H9 (cell line): ENCODE measurements at regions not wholly inside any gene's neighbourhood (a gene's known extent, or its start where the extent isn't known, plus 50 kb on each side); places are given as distances from the start of the nearest gene placed in this dataset.

Experiments used
- DNase-seq: peaks from one replicate; pipeline ENCODE4 v3.0.0-alpha.2; 2017
- H2AFZ ChIP-seq: one replicate; pipeline ENCODE4 v1.6.1; 2013; ENCODE audit warnings: mild to moderate bottlenecking, low read length, control low read depth, moderate library complexity
- H2AK5ac ChIP-seq: 2 replicates; pipeline ENCODE4 v1.6.1; 2013; ENCODE audit warnings: low read length, control low read depth, mixed read lengths; ENCODE audit not compliant: insufficient read length
- H2BK120ac ChIP-seq: one replicate; pipeline ENCODE4 v1.6.1; 2013; ENCODE audit warnings: low read depth, mild to moderate bottlenecking, low read length, control low read depth, inconsistent platforms; ENCODE audit not compliant: poor library complexity, severe bottlenecking
- H2BK12ac ChIP-seq: 2 replicates; pipeline ENCODE4 v1.6.1; 2013; ENCODE audit warnings: low read length, control low read depth, mixed read lengths, low read depth; ENCODE audit not compliant: insufficient read length
- H2BK15ac ChIP-seq: 2 replicates; pipeline ENCODE4 v1.6.1; 2013; ENCODE audit warnings: low read depth, low read length, control low read depth
- H2BK20ac ChIP-seq: one replicate; pipeline ENCODE4 v1.6.1; 2013; ENCODE audit warnings: low read depth, mild to moderate bottlenecking, low read length, control low read depth, inconsistent platforms; ENCODE audit not compliant: poor library complexity, severe bottlenecking
- H2BK5ac ChIP-seq: 2 replicates; pipeline ENCODE4 v1.6.1; 2013; ENCODE audit warnings: low read length, control low read depth, mixed read lengths; ENCODE audit not compliant: insufficient read length
- H3K14ac ChIP-seq: 2 replicates; pipeline ENCODE4 v1.6.1; 2013; ENCODE audit warnings: low read length, control low read depth; ENCODE audit not compliant: insufficient read depth
- H3K18ac ChIP-seq: 2 replicates; pipeline ENCODE4 v1.6.1; 2013; ENCODE audit warnings: low read depth, mild to moderate bottlenecking, mixed read lengths, low read length, control low read depth; ENCODE audit not compliant: insufficient read length
- H3K23ac ChIP-seq: 2 replicates; pipeline ENCODE4 v1.6.1; 2013; ENCODE audit warnings: low read length, control low read depth, mixed read lengths, low read depth; ENCODE audit not compliant: insufficient read length
- H3K23me2 ChIP-seq: 2 replicates; pipeline ENCODE4 v1.6.1; 2013; ENCODE audit warnings: low read depth, mild to moderate bottlenecking, mixed read lengths, low read length, control low read depth; ENCODE audit not compliant: insufficient read length, poor library complexity, severe bottlenecking
- H3K27ac ChIP-seq: 2 replicates; pipeline ENCODE4 v1.5.1; 2013; ENCODE audit warnings: low read length, control low read depth, mixed read lengths, low read depth; ENCODE audit not compliant: insufficient read length
- H3K27me3 ChIP-seq: 2 replicates; pipeline ENCODE4 v1.6.1; 2013; ENCODE audit warnings: low read length, control low read depth, inconsistent platforms; ENCODE audit not compliant: insufficient read depth
- H3K4ac ChIP-seq: 2 replicates; pipeline ENCODE4 v1.6.1; 2013; ENCODE audit warnings: low read depth, mild to moderate bottlenecking, control low read depth, inconsistent platforms, low read length, moderate library complexity
- H3K4me1 ChIP-seq: 2 replicates; pipeline ENCODE4 v1.6.1; 2013; ENCODE audit warnings: low read length, control low read depth, inconsistent platforms; ENCODE audit not compliant: insufficient read depth
- H3K4me2 ChIP-seq: 2 replicates; pipeline ENCODE4 v1.6.1; 2013; ENCODE audit warnings: low read length, control low read depth, mixed read lengths; ENCODE audit not compliant: insufficient read length, insufficient read depth
- H3K56ac ChIP-seq: 2 replicates; pipeline ENCODE4 v1.6.1; 2013; ENCODE audit warnings: low read depth, mild to moderate bottlenecking, mixed read lengths, low read length, control low read depth; ENCODE audit not compliant: insufficient read length
- H3K79me1 ChIP-seq: 2 replicates; pipeline ENCODE4 v1.6.1; 2013; ENCODE audit warnings: low read depth, mild to moderate bottlenecking, moderate library complexity, low read length, control low read depth, inconsistent platforms; ENCODE audit not compliant: insufficient read depth, poor library complexity, severe bottlenecking
- H3K79me2 ChIP-seq: 2 replicates; pipeline ENCODE4 v1.6.1; 2013; ENCODE audit warnings: low read length, control low read depth, inconsistent platforms; ENCODE audit not compliant: insufficient read depth
- H3K9ac ChIP-seq: 2 replicates; pipeline ENCODE4 v1.6.1; 2013; ENCODE audit warnings: low read length, control low read depth, mixed read lengths; ENCODE audit not compliant: insufficient read length; ENCODE audit errors: extremely low read depth
- H3K9me3 ChIP-seq: one replicate; pipeline ENCODE4 v1.6.1; 2013; ENCODE audit warnings: low read depth, low read length, inconsistent platforms; ENCODE audit not compliant: control insufficient read depth
- H3T11ph ChIP-seq: one replicate; pipeline ENCODE4 v1.6.1; 2013; ENCODE audit warnings: mild to moderate bottlenecking, low read length, control low read depth, inconsistent platforms
- H4K20me1 ChIP-seq: one replicate; pipeline ENCODE4 v1.6.1; 2013; ENCODE audit not compliant: control insufficient read depth, insufficient read length, insufficient read depth
- H4K5ac ChIP-seq: 2 replicates; pipeline ENCODE4 v1.6.1; 2013; ENCODE audit warnings: low read depth, mild to moderate bottlenecking, mixed read lengths, low read length, control low read depth; ENCODE audit not compliant: insufficient read length
- H4K8ac ChIP-seq: replicated peaks from 2 replicates; pipeline ENCODE4 v1.6.1; 2013; ENCODE audit warnings: low read length, control low read depth, mixed read lengths, low read depth; ENCODE audit not compliant: insufficient read length
- H4K91ac ChIP-seq: 2 replicates; pipeline ENCODE4 v1.6.1; 2013; ENCODE audit warnings: low read depth, mild to moderate bottlenecking, moderate library complexity, mixed read lengths, low read length, control low read depth; ENCODE audit not compliant: insufficient read length
- H3K27ac Mint-ChIP-seq, 3 experiments: 2 replicates in 2 of 3; 3 replicates in 1 of 3; pipeline ENCODE4 v1.8.0; 2020 to 2021; ENCODE audit warnings: mixed read lengths in 3 of 3, mild to moderate bottlenecking in 1 of 3, moderate library complexity in 1 of 3
- H3K27me3 Mint-ChIP-seq: 2 replicates; pipeline ENCODE4 v1.8.0; 2021; ENCODE audit warnings: low read depth, mild to moderate bottlenecking, moderate library complexity, mixed read lengths
- H3K36me3 Mint-ChIP-seq, 3 experiments: 2 replicates in 2 of 3; 3 replicates in 1 of 3; pipeline ENCODE4 v1.8.0; 2020 to 2021; ENCODE audit warnings: low read depth in 3 of 3, mixed read lengths in 3 of 3; ENCODE audit not compliant: insufficient read depth in 1 of 3
- H3K4me1 Mint-ChIP-seq, 2 experiments: 2 replicates each; pipeline ENCODE4 v1.8.0; 2020; ENCODE audit warnings: mixed read lengths in 2 of 2
- H3K4me3 Mint-ChIP-seq, 2 experiments: 2 replicates in 1 of 2; 3 replicates in 1 of 2; pipeline ENCODE4 v1.8.0; 2020 to 2021; ENCODE audit warnings: mild to moderate bottlenecking in 2 of 2, mixed read lengths in 2 of 2, moderate library complexity in 1 of 2
- H3K9me3 Mint-ChIP-seq, 2 experiments: 2 replicates in 1 of 2; 3 replicates in 1 of 2; pipeline ENCODE4 v1.8.0; 2020; ENCODE audit warnings: mild to moderate bottlenecking in 2 of 2, mixed read lengths in 2 of 2, moderate library complexity in 1 of 2
- WGBS: extraction: QIAGEN DNeasy Blood & Tissue Kit; methylation state at CpG from one replicate; pipeline ENCODE4 v1.1.7; 2013; ENCODE audit warnings: missing lambda C conversion rate, low lambda C conversion rate, mixed read lengths; ENCODE audit not compliant: insufficient read length; ENCODE audit errors: extremely low coverage; 5-methylcytosine and 5-hydroxymethylcytosine counted together
- TF ChIP-seq, protein P1 (sequence below): fragments of 200-600 bp; sonication (generic); conservative IDR thresholded peaks from 3 replicates; pipeline ENCODE4 v1.8.0; 2021; ENCODE audit warnings: antibody characterized with exemption, mild to moderate bottlenecking

DNA sequence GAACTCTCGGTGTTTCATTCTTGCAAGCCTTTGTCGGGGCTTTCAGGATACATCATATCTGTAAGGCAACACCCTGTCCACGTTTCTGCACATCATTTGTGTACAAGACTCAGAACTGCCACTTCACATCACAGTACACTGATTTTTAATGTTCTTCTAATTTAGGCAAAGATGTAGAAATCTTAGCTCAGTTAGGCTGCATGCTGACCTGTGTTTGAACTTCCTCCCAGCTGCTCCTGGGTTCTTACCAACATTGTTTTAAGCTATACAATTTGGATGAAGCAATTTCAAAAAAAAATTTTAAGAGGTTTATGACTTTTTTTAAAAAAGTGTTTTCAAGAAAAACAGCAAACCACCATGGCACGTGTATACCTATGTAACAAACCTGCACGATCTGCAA is 1047.9 kb upstream of the SLC10A2 start:
- Histone ChIP-seq H2BK5ac (no peak overlapping the region), H3K79me2 (no peaks in the 10 kb centered on the region), H3K4ac (no peak overlapping the region), H2BK12ac (no peak overlapping the region), H3K18ac (no peak overlapping the region), H3K56ac (no peak overlapping the region), H2BK15ac (no peak overlapping the region), H4K20me1 (no peaks in the 10 kb centered on the region), H3K27ac (no peak overlapping the region), H2BK120ac (no peak overlapping the region), H4K91ac (no peak overlapping the region), H3K27me3 (no peaks in the 10 kb centered on the region), H3K9me3 (no peaks in the 10 kb centered on the region), H2BK20ac (no peak overlapping the region), H2AFZ (no peak overlapping the region), H3K4me1 (no peaks in the 10 kb centered on the region), H3K79me1 (no peaks in the 10 kb centered on the region), H3K4me2 (no peak overlapping the region), H3K23me2 (no peaks in the 10 kb centered on the region), H4K8ac (no peak overlapping the region), H3K14ac (no peak overlapping the region), H3T11ph (peak overlapping the region; percentile 17), H3K23ac (no peak overlapping the region), H4K5ac (no peak overlapping the region), H2AK5ac (no peak overlapping the region), H3K9ac (no peak overlapping the region)
- no peak for DNase-seq
- Mint-ChIP-seq H3K4me3 (no peak overlapping the region), H3K36me3 (peaks cover 3 to 15% (median 12%) of the 10 kb centered on the region in 3 experiments), H3K27ac (no peak overlapping the region), H3K4me1 (no peaks in the 10 kb centered on the region), H3K27me3 (no peaks in the 10 kb centered on the region), H3K9me3 (peaks cover 14 to 15% of the 10 kb centered on the region in 2 experiments)
- TF ChIP-seq, protein P1, sequence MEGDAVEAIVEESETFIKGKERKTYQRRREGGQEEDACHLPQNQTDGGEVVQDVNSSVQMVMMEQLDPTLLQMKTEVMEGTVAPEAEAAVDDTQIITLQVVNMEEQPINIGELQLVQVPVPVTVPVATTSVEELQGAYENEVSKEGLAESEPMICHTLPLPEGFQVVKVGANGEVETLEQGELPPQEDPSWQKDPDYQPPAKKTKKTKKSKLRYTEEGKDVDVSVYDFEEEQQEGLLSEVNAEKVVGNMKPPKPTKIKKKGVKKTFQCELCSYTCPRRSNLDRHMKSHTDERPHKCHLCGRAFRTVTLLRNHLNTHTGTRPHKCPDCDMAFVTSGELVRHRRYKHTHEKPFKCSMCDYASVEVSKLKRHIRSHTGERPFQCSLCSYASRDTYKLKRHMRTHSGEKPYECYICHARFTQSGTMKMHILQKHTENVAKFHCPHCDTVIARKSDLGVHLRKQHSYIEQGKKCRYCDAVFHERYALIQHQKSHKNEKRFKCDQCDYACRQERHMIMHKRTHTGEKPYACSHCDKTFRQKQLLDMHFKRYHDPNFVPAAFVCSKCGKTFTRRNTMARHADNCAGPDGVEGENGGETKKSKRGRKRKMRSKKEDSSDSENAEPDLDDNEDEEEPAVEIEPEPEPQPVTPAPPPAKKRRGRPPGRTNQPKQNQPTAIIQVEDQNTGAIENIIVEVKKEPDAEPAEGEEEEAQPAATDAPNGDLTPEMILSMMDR = no peak
- WGBS = no CpG with 5 or more reads among the region's 5 CpGs
